HG03469 (cell line): ENCODE measurements at regions not wholly inside any gene's neighbourhood (a gene's known extent, or its start where the extent isn't known, plus 50 kb on each side); places are given as distances from the start of the nearest gene placed in this dataset.
"Not testable (repeated sequence)": the region's sequence is repeated elsewhere in the genome, so short reads cannot be mapped to it uniquely, and the experiment has no call there.

ENCODE experiments used
- ATAC-seq: cut with Tn5 transposase; IDR thresholded peaks from one replicate; pipeline ENCODE4 v1.9.1; 2021; ENCODE audit warnings: mild to moderate bottlenecking, moderate library complexity, moderate number of reproducible peaks; ENCODE audit not compliant: unreplicated experiment

DNA sequence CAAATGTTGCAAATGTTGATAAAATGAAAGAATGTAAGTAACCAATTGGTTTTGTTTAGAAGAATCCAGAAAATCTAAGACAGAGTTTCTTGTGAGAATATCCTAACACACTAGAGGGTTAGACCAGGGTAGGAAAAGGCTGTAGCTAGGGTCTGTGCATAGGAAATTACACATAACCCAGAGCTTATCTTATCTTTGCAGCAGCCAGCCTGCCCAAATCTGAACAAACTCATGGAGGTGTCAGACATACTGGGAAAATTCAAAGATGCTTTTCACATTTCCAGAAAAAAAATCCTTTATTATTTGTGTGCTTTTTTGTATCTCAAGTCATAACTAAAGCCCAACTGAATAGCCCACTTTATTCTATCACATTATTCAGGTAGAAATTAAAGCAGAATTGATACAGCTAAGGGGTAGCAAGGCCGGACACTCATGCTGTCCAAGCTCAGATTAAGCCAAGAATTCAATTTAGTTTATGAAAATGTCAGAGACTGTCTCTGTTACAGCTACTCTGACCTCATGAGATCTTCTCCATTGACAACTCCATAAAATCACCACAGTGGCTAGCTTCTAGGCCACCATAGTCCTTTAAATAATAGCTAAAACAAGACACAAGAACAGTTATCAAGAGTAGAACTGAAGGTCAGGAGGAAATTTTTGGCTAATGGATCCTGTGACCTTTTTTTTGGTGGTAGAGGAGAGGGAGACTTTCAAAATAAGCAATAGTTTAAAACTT, 169.6 kb upstream of the RASSF8 start:
- ATAC-seq, result no peak

DNA sequence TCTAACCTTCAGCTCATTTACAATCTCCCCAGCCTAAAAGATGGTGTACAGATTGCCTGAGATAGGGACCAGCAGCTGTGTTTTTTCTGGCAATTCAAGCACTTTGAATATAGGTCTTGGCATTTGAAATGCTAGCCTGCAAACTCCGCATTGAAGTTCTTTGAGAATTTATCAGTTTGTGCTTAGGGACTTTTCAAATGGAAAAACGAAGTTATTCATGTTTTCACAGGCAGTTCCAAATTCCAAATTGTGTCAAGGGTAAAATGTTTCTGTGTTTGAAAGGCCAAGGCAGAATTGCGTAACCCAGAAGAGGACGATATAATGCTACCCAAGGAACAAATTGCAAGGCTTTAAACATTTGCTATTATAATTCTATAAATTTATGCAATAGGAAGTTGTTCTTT, 168.9 kb upstream of the RASSF8 start:
- ATAC-seq, result no peak

DNA sequence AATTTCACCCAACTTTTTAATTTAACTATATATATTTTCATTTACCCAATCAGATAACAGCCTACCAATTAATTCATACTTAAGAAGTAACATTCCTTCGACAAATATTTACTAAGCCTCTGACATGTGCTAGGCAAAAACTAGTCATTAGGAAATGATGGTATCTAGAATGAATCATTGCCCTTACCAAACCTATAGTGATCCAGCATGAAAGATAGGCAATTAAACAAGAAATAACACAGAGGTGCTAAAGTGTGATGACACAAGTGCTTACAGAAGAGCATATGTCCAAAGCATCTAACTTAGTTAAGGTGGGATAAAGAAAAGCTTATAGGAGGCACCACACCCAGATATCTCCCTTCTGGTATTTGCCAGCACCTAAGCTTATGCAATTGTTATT, 166.5 kb upstream of the RASSF8 start:
- no peak for ATAC-seq

DNA sequence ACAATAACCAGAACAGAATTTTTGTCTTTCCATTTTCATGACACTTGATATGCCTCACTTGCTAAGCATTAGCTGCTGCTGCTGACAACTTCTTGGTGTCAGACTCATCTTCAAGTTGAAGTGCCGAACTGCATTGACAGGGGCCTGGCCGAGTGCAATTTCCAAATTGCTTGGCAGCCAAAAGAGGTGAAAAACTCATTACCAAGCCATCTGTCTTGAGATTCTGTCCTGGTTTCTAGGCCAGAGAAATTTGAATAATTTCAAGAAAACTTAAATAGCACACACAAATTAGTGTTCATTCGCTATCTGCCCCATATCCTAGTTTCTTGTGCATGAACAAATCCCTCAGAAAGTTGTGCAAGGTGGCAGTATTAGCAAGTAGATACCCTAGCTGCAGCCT, 165.3 kb upstream of the RASSF8 start:
- ATAC-seq, result no peak

DNA sequence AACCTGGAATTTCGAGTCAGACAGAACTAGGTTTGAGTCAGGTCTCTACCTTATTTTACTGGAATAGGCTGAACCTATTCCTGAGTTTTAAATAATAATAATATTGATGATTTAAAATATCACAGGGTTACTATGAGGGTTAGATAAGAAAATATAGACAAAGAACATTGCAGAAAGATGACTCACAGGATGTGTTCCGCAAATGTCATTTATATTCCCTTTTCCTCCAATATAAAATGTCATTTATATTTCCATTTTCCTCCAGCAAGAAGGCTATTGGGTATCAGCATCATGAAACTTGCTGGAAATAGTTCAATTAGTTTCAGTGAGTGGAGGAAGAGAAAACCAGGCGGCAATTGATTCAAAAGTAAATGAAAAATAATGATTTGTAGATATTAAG, 163.9 kb upstream of the RASSF8 start:
- ATAC-seq, result no peak

DNA sequence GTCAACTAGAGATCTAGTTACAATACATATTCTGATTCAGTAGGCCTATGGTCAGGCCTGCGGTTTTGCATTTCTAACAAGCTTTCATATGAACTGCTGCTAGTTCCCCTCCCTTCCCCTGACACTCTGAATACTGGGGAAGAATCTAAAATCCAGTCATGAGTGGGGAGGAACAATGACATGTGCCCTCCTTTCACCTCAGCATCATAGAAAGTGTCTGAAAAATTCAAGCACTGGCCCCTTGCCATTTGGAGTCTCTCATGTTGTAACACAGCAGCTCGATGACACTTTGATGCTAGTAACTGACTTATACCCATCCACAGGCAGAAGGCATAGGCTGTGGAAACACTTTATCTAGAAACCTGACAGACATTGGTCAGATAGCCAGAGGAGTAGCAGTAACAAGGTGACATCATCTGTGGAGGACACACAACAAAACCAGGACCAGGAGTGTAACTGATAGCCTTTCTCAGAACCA, 161.9 kb upstream of the RASSF8 start:
- ATAC-seq, result no peak

DNA sequence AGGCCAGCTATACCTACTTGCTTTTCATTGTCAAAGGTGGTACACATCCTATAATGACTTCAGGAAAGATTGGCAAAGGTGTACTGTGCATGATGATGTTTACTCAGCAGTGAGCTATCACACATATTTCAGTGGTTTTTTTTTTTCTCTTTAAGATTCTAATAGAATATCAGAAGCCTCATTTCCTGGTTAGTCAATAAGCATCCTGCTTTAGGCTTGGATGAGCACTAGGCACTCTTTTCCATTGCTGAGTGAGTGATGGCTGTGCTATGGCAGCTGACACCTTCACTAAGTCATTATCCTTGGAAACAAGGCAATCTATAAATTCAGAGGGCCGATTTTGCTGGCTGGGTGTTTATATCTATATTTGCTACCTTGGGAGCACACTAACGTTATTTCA, 161.1 kb upstream of the RASSF8 start:
- ATAC-seq, result no peak

DNA sequence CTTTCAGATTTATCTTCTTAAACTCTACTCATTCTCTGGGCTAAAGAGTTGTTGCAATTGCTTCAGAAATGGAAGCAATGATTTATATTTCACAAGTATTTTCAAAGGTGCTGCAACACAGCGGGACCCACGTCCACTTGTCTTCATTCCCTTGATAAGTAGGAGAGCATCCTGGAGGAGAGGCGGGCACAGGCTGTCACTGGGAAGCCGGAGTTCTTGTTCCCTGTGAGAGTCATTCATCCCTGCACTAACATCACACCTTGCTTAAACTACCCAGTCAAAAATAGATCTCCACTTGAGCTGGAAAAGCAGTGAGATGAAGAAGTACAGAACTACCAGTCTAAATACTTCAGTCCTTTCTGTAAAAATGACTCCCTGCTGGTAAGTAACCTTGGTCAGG, 160.5 kb upstream of the RASSF8 start:
- no peak for ATAC-seq

DNA sequence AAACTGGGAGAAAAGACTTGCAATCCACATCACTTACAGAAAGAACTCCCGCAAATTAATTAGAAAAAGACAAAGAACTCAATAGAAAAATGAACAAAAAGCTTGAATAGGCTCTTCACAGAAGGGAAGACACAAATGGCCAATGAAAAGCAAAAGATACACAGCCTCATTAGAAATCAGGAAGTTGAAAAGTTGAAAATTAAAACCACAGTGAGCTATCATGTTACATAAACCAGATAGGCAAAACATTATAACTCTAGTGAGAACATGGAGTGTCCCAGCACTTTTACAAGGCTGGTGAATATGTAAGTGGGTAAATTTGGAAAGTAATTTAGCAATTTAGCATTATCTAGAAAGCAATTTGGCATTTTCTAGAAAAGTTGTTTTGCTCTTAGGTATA, 158.4 kb upstream of the RASSF8 start:
- ATAC-seq, result no peak

DNA sequence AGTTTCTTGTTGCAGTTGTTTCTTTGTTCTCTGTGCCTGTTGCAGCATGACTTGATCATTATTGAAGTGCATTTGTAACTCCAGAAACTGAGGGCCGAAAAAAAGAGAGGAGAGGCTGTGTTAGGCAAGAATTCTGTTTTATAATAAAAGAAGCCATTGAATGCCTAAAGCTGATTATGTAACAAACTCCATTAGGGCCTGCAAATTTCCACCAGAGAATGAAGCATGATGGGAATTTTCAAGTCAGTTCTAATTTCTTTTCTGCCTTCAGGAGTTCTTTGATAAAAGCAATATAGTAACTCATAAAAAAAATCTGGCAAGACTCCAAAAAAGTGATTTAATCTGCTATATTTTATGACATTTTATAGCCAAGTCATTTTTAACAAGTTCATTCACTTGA, 156.7 kb upstream of the RASSF8 start:
- ATAC-seq, result no peak

DNA sequence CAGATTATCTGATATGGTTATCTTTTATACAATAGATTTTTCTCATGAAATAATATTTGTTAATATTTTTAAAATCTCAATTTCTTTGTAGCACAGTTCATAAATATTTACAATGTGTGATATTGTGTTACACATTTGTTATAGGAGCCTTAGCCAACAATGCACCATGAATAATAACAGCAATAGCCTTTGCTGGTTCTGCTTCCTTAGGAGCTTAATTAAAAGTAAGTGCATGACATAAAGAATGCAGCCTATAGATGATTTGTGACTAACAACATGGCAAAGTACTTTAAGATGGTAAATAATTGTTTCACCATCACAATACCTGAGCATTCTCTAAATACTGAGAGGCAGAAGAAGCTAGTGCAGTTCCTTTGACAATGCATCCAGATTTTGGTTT, 156.3 kb upstream of the RASSF8 start:
- no peak for ATAC-seq

DNA sequence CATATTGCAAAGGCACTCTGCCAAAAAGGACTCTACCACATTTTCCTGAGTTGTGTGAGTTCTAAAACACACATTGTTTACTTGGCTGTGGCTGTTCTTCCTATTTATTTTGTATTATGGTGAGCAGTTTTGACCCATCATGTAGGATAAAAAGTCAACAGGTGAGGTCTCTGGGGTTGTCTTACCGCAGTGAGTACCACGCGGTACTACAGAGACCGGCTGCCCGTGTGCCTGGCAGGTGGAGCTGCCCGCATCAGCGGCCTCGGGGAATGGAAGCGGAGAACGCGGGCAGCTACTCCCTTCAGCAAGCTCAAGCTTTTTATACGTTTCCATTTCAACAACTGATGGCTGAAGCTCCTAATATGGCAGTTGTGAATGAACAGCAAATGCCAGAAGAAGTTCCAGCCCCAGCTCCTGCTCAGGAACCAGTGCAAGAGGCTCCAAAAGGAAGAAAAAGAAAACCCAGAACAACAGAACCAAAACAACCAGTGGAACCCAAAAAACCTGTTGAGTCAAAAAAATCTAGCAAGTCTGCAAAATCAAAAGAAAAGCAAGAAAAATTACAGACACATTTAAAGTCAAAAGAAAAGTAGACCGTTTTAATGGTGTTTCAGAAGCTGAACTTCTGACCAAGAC, 155.3 kb upstream of the RASSF8 start:
- not testable (repeated sequence) for ATAC-seq

DNA sequence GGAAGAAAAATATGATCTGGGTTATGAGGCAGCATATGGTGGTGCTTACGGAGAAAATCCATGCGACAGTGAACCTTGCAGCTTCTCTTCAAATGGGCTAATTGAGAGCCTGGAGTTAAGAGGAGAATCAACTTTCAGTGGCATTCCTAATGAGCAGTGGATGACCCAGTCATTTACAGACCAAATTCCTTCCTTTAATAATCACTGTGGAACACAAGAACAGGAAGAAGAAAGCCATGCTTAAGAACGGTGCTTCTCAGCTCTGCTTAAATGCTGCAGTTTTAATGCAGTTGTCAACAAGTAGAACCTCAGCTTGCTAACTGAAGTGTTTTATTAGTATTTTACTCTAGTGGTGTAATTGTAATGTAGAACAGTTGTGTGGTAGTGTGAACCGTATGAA, 154.2 kb upstream of the RASSF8 start:
- ATAC-seq, result not testable (repeated sequence)

DNA sequence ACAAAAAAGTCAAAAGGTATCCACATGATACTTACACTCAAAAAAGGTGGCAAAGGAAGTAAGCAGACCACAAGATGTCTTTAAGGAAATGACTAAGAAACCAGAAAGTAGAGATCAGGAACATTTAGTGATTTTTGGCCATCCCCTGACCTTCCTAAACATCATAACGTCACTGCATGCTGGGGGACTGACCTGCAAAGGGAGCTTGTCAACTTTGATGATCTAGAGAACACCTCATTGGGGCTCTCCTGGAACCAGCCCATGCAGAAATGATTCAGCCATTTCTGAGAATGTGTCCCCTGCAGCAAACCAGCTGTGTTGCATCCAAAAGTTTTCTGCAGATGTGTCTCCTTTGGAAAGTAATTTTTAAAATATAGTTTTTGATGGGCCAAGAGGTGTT, 152.2 kb upstream of the RASSF8 start:
- no peak for ATAC-seq

DNA sequence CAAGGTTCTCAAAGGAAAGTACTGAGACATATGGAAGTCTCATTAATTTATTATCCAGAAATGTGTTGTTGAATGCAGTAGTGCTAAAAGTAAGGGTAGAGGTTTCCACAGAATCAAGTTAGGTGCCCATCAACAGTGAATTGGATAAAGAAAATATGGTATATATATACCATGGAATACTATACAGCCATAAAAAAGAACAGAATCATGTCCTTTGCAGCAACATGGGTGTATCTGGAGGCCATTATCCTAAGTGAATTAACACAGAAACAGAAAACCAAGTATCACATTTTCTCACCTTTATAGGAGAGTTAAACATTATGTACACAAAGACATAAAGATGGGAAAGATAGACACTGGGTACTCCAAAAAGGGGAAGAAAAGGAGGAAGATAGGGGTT, 149.9 kb upstream of the RASSF8 start:
- ATAC-seq, result no peak

DNA sequence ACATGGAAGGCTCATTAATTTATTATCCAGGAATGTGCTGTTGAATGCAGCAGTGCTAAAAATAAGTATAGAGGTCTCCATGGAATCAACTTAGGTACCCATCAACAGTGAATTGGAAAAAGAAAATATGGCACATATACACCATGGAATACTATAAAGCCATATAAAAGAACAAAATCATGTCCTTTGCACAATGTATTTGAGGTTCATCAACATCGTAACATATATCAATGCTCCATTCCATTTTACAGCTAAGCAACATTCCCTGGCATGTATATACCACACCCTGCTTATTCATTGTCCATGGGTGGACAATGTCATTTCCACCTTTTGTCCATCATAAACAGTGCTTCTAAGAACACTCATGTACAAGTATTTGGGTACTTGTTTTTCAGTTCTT, 147.8 kb upstream of the RASSF8 start:
- no peak for ATAC-seq

DNA sequence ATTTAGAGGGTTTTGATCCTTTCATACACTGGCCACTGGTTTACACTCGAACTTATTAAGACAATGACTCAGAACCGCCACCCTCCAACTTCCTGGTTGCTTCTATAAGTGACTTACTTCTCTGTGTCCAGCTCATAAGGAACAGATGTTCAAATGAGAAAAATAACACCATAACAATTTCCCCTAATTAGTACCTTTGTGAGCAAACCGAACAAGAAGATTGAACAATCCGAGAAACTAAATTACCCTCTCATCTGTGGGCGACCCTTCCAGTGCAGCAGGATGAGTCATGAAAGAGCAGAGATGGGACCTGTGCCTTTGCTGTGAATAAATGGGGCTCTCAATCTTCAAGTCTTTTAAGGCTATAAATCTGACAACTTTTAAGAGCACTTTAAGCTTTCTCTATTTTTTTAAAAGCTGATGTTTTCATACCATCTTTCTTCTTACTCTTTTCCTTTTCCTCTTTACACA, 146.8 kb upstream of the RASSF8 start:
- ATAC-seq, result peak; percentile 41

DNA sequence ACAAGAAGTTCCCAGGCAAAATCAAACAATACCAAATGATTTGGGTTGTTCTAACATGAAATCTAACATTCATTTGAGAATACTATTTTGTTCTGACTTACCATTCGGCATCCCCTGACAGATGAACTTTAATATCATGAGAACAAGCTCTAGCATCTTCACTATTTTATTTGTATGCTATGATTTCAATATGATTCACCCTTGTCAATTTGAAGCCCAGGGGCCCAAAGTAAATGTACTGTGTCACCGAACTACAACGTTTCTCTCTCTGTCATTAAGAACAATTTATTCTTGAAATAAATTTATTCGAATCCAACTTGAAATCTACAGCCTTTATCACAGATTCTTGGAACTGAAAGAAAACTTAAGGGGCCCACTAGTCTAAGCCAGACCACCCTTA, 146.2 kb upstream of the RASSF8 start:
- no peak for ATAC-seq

DNA sequence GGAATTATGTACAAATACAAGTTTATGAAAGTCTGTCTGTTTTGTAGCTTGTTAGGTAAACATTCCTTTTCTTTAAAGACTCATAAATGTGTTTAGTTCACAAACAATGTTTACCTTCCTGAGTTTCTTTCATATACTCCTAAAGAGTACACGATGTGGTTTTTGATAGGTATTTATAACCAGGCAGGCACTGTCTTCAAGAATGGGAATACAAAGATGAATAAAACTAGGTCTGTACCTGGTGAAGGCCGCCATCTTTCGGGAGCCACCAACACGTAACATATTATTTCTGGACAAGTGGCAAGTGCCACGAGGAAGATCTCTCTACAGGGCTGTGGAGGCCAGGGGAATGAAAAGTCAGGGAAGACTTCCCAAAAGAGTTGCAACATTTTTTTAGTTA, 144.6 kb upstream of the RASSF8 start:
- no peak for ATAC-seq

DNA sequence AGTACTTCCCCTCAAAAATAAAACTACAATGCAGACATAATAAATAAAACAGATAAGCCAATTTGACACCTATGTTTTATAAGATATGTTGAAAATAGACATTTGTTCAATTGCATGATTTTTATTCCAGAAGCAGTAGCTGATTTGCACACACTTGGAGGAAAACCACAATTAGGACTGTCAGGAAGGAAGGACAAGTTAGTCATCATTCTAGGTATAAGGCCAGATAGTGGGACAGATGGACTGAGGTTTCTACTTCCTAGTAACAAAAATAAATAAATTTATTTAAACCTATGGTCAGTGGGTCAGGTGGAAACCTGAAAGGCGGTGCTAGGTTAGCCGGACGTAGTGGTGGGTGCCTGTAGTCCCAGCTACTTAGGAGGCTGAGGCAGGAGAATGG, 141.8 kb upstream of the RASSF8 start:
- ATAC-seq, result no peak

DNA sequence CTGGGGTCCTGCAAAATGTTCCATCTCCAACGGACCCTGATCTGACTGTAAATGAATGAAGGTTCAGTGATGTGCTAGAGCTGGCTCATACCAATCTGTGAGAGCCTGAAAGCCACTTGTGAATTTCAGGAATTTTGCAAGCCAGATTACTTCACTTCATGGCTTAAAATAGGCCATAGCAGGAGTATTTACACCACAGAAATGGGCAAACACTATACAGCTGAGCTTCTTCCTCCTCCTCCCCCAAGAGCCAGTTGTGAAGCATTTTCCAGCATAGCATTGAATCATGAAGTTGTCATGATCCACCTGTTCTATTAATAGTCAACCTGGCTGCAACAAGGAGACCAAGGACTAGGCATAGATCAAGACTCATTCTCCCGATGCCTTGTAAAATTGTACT, 141.3 kb upstream of the RASSF8 start:
- ATAC-seq, result no peak

DNA sequence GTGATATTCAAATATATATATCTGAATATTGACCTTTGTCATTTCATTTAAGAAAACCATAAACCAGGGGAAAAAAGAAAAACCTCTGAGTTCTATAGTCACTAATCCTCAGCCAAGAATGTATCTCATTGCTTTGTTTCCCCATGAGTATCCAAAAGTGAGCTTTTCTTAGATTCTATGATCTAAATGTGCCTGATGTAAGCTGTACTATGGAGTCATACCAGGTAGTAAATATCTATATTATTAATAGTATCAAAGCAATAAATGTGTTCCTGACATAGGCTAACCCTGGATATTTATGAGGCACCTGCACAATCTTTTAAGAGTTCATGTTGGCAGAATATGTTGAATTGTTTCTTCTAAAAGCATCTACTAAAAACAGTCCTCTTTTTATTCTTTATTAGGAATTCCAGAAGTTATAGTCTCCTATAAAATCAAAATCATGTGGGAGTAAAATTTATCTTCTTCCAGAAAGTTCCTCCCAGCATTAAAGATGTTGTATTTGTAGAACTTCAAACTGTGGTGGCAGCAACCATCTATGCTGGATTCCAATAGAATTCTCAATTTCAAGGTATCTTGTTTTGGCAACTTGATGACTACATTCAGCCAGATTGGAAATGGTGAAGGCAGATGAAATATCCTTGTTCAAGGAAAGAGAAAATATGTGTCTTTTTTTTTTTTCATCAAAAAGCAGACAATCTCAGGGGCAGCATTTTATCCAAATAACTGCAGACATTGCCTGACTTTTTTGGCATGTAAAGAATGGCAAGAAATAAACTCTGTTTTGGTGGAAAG, 139.7 kb upstream of the RASSF8 start:
- ATAC-seq, result no peak
